Natural killer cell (primary cell): ENCODE measurements at regions not wholly inside any gene's neighbourhood (a gene's known extent, or its start where the extent isn't known, plus 50 kb on each side); places are given as distances from the start of the nearest gene placed in this dataset.

Experiments used
- ATAC-seq, 3 donors: fragments of 150-1000 bp in 2 of 3; fragments of 200-7000 bp in 1 of 3; cut with Tn5 transposase; 1 replicate in 1 of 3; 2 replicates in 2 of 3; pipeline ENCODE4 v1.10.0; 2021; ENCODE audit warnings: mild to moderate bottlenecking in 2 of 3, moderate library complexity in 2 of 3
- DNase-seq, 2 donors: peaks; one replicate each; pipeline versions ENCODE4 v3.0.0 to v3.0.0-alpha.2; 2013 to 2021; ENCODE audit warnings: mixed read lengths in 1 of 2
- H3K27ac ChIP-seq: one replicate; pipeline ENCODE4 v1.5.1; 2013; ENCODE audit warnings: mild to moderate bottlenecking, low read length
- H3K27me3 ChIP-seq: one replicate; pipeline ENCODE4 v1.6.1; 2013; ENCODE audit warnings: low read length; ENCODE audit not compliant: control insufficient read depth, insufficient read depth
- H3K36me3 ChIP-seq: one replicate; pipeline ENCODE4 v1.6.1; 2013; ENCODE audit warnings: low read length; ENCODE audit not compliant: control insufficient read depth, insufficient read depth
- H3K4me1 ChIP-seq: one replicate; pipeline ENCODE4 v1.6.1; 2013; ENCODE audit warnings: low read length; ENCODE audit not compliant: control insufficient read depth, insufficient read depth
- H3K4me3 ChIP-seq: one replicate; pipeline ENCODE4 v1.5.1; 2013; ENCODE audit warnings: low read length
- H3K9me3 ChIP-seq: one replicate; pipeline ENCODE4 v1.6.1; 2013; ENCODE audit warnings: low read length; ENCODE audit not compliant: control insufficient read depth, insufficient read depth
- H3K27ac Mint-ChIP-seq, 2 donors: one replicate each; pipeline ENCODE4 v1.8.0; 2022; ENCODE audit warnings: mild to moderate bottlenecking in 2 of 2, mixed read lengths in 2 of 2, moderate library complexity in 1 of 2
- H3K27me3 Mint-ChIP-seq, 2 donors: one replicate each; pipeline ENCODE4 v1.8.0; 2022; ENCODE audit warnings: low read depth in 2 of 2, mixed read lengths in 2 of 2
- H3K36me3 Mint-ChIP-seq: one replicate; pipeline ENCODE4 v1.8.0; 2022; ENCODE audit warnings: mixed read lengths
- H3K4me1 Mint-ChIP-seq, 2 donors: one replicate each; pipeline ENCODE4 v1.8.0; 2022; ENCODE audit warnings: mixed read lengths in 2 of 2
- H3K4me3 Mint-ChIP-seq: one replicate; pipeline ENCODE4 v1.8.0; 2022; ENCODE audit warnings: mild to moderate bottlenecking, moderate library complexity, mixed read lengths
- H3K9me3 Mint-ChIP-seq, 2 donors: one replicate each; pipeline ENCODE4 v1.8.0; 2022; ENCODE audit warnings: mixed read lengths in 2 of 2
- WGBS: methylation state at CpG from one replicate; pipeline ENCODE4 v1.1.7; 2013; ENCODE audit warnings: missing lambda C conversion rate; ENCODE audit not compliant: insufficient coverage; 5-methylcytosine and 5-hydroxymethylcytosine counted together
- intact Hi-C: fragments of 100-400 bp; cut with micrococcal nuclease; formaldehyde crosslinking; loops from one replicate; pipeline ENCODE4 v1.14.2; 2022
- TF ChIP-seq, protein P1 (sequence below): fragments of 200-600 bp; IDR thresholded peaks from one replicate; pipeline ENCODE4 v1.8.0; 2022; ENCODE audit warnings: antibody characterized with exemption

DNA sequence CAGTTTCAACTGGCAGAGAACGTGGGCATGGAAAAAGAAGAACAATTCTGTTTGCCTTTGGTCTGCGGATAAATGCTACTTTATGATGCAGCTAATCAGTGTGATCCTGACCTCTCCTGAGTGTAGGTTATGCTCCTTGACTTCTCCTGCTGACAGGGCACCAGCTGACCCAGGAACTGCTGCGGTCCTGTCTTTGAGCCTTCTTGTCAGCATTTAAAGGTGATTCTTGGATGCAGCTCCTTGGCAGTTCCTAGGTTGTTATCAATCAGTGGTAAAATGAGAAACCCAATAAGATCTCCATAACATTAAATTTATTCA, 150.3 kb upstream of the FGF10 start:
- WGBS = 87% methylated on average over 3 of the region's 3 CpGs
- peaks cover 0 to 6% of the 10 kb centered on the region in 2 donors for H3K9me3 Mint-ChIP-seq
- TF ChIP-seq, protein P1, sequence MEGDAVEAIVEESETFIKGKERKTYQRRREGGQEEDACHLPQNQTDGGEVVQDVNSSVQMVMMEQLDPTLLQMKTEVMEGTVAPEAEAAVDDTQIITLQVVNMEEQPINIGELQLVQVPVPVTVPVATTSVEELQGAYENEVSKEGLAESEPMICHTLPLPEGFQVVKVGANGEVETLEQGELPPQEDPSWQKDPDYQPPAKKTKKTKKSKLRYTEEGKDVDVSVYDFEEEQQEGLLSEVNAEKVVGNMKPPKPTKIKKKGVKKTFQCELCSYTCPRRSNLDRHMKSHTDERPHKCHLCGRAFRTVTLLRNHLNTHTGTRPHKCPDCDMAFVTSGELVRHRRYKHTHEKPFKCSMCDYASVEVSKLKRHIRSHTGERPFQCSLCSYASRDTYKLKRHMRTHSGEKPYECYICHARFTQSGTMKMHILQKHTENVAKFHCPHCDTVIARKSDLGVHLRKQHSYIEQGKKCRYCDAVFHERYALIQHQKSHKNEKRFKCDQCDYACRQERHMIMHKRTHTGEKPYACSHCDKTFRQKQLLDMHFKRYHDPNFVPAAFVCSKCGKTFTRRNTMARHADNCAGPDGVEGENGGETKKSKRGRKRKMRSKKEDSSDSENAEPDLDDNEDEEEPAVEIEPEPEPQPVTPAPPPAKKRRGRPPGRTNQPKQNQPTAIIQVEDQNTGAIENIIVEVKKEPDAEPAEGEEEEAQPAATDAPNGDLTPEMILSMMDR = no peak
- H3K4me1 Mint-ChIP-seq = no peaks in the 10 kb centered on the region
- Histone ChIP-seq H3K27ac (no peak overlapping the region), H3K36me3 (no peaks in the 10 kb centered on the region), H3K4me1 (no peaks in the 10 kb centered on the region), H3K9me3 (no peaks in the 10 kb centered on the region), H3K4me3 (no peak overlapping the region), H3K27me3 (no peaks in the 10 kb centered on the region)
- H3K36me3 Mint-ChIP-seq = no peaks in the 10 kb centered on the region
- DNase-seq = no peak
- H3K27me3 Mint-ChIP-seq = no peaks in the 10 kb centered on the region
- ATAC-seq = no peak
- H3K27ac Mint-ChIP-seq = no peak overlapping the region
- no peak overlapping the region for H3K4me3 Mint-ChIP-seq
- intact Hi-C loops = no loop called here

DNA sequence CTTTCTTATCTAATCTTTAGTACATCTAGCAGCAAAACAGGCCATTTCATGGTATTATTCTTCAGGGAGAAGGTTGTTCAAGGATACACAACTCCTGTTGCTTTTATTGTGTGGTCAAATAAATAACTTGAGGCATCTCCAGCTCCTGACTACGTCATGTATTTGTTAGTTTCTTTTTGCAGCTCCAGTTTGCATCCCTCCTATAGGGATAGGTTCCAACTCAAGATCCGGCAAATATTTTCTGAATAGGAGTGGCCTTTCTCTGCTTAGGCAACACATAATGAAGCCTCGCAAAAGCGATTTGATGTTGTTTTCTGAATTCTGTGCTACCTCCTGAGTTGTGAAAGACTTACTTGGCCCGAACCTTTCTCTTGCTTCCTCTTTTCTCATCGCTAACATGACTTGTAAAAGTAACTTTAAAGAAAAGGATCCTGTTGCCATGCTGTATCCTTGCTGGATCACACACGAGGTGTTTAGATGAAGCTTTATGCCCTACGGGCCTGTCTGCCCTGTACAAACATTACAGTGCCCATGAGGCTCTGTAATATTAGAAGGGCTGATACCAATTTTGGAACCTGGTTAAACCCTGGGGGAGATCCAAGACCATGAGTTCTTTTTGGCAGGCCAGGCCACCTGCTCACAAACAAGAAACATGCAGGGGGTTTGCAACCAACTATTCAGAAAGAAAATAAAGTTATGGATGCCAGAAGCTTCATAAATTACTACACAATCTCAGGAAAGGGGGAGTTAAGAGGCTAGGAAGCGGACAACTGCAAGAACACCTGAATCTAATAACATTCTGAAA, 149.8 kb upstream of the FGF10 start:
- Histone ChIP-seq H3K36me3 (no peaks in the 10 kb centered on the region), H3K4me3 (no peak overlapping the region), H3K9me3 (no peaks in the 10 kb centered on the region), H3K4me1 (no peaks in the 10 kb centered on the region), H3K27me3 (no peaks in the 10 kb centered on the region), H3K27ac (no peak overlapping the region)
- peaks cover 0 to 6% of the 10 kb centered on the region in 2 donors for H3K9me3 Mint-ChIP-seq
- H3K4me3 Mint-ChIP-seq = no peak overlapping the region
- intact Hi-C loops = no loop called here
- no peak overlapping the region for H3K27ac Mint-ChIP-seq
- no peak for ATAC-seq
- H3K4me1 Mint-ChIP-seq = no peaks in the 10 kb centered on the region
- no peaks in the 10 kb centered on the region for H3K36me3 Mint-ChIP-seq
- TF ChIP-seq, protein P1 = no peak
- no peak for DNase-seq
- 80% methylated on average over 9 of the region's 9 CpGs for WGBS
- H3K27me3 Mint-ChIP-seq = no peaks in the 10 kb centered on the region

DNA sequence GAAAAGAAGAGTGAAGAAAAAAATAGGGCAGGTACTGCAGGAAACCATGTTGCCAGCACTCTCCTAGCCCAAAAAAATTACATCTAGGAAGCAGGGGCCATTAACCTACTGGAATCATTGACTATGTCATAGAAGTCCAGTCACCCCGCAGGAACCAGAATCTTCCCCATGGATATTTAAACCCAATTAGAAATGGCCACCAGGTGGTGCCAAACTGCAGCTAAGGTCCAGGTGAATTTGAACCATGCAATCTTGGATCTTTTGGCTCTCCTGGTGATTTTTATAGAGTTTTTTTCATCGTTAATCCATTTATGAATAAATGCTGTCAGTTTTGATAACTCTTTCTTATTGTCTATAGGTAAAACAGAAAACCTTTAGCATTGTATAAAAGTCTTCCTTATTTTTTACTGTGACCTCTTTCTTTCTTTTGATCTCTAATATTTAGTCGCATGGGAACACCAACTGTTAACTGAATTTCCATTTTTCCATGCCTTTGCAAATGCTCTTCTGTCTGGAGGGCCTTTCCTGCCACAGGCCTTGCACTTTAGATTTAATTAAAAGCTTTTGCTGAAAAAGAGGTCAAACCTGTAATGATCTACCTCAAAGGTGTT, 147.5 kb upstream of the FGF10 start:
- DNase-seq (peak in 1 of 2 donors; percentile 2), ATAC-seq (no peak)
- 89% methylated on average over 1 of the region's 3 CpGs for WGBS
- no peaks in the 10 kb centered on the region for H3K9me3 ChIP-seq
- no peak overlapping the region for H3K4me3 ChIP-seq
- intact Hi-C loops = no loop called here
- Mint-ChIP-seq H3K27me3 (no peaks in the 10 kb centered on the region), H3K27ac (no peak overlapping the region), H3K4me3 (no peak overlapping the region), H3K9me3 (peaks cover 5 to 7% of the 10 kb centered on the region in 2 donors), H3K4me1 (no peaks in the 10 kb centered on the region), H3K36me3 (no peaks in the 10 kb centered on the region)
- no peaks in the 10 kb centered on the region for H3K4me1 ChIP-seq
- H3K27me3 ChIP-seq = no peaks in the 10 kb centered on the region
- no peaks in the 10 kb centered on the region for H3K36me3 ChIP-seq
- TF ChIP-seq, protein P1 = no peak
- H3K27ac ChIP-seq = no peak overlapping the region

DNA sequence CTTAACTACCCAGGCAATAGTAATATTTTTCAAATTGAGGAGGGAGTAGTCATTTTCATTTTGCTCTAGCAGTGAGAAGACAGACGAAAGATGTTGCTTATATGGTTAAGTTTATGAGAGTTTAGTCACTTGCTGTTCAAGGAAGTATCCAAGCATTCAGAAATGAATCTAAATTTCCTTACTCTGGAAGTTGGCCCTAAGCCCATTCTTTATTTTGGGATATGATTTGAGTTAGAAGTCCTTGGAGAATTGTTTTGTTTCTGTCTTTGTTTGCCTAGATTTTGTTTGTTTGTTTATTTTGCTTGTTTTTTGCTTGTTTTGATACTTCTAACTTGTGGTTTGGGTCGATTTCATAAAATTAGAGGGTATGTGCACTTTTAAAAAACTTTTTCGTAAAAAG, 146.4 kb upstream of the FGF10 start:
- Mint-ChIP-seq H3K27ac (no peak overlapping the region), H3K4me3 (no peak overlapping the region), H3K9me3 (peaks cover 5 to 7% of the 10 kb centered on the region in 2 donors), H3K27me3 (no peaks in the 10 kb centered on the region), H3K4me1 (no peaks in the 10 kb centered on the region), H3K36me3 (no peaks in the 10 kb centered on the region)
- intact Hi-C loops = no loop called here
- 76% methylated on average over 3 of the region's 3 CpGs for WGBS
- Histone ChIP-seq H3K9me3 (no peaks in the 10 kb centered on the region), H3K4me1 (no peaks in the 10 kb centered on the region), H3K36me3 (no peaks in the 10 kb centered on the region), H3K27ac (no peak overlapping the region), H3K4me3 (no peak overlapping the region), H3K27me3 (no peaks in the 10 kb centered on the region)
- ATAC-seq (no peak), DNase-seq (no peak)
- TF ChIP-seq, protein P1 = no peak
